AML-193 (cell line): ENCODE measurements at regions not wholly inside any gene's neighbourhood (a gene's known extent, or its start where the extent isn't known, plus 50 kb on each side); places are given as distances from the start of the nearest gene placed in this dataset.
A peak's percentile ranks its signal among the peaks of the same experiment; 100 is the strongest.

Source experiments
- DNase-seq, 2 experiments: peaks; one replicate each; lab custom pipeline; 2025; lab: John Stamatoyannopoulos, UW

GRCh38 chr1:199042193-199042592 is 403.4 kb downstream of the PTPRC start:
- no peak for DNase-seq

GRCh38 chr1:199044191-199044590 is 405.4 kb downstream of the PTPRC start:
- DNase-seq: no peak

GRCh38 chr1:199046618-199047017 is 407.8 kb downstream of the PTPRC start:
- peak; percentile 26 to 52 for DNase-seq

- DNase-seq: no peak
Observed at GRCh38 chr1:199054694-199055093, 415.9 kb downstream of the PTPRC start.

GRCh38 chr1:199057322-199057721 is 418.5 kb downstream of the PTPRC start:
- no peak for DNase-seq

- DNase-seq: no peak
Observed at GRCh38 chr1:199058281-199058680, 419.4 kb downstream of the PTPRC start.

GRCh38 chr1:199064971-199065370 is 426.1 kb downstream of the PTPRC start:
- no peak for DNase-seq

- no peak for DNase-seq
Observed at GRCh38 chr1:199067483-199067882, 428.6 kb downstream of the PTPRC start.

GRCh38 chr1:199071080-199071479 is 432.2 kb downstream of the PTPRC start:
- DNase-seq: no peak

- no peak for DNase-seq
Observed at GRCh38 chr1:199073166-199073565, 434.3 kb downstream of the PTPRC start.

- DNase-seq: no peak
Observed at GRCh38 chr1:199075792-199076191, 437.0 kb downstream of the PTPRC start.

- DNase-seq: no peak
Observed at GRCh38 chr1:199079994-199080393, 441.2 kb downstream of the PTPRC start.

GRCh38 chr1:199081739-199082138 is 442.9 kb downstream of the PTPRC start:
- no peak for DNase-seq

GRCh38 chr1:199082778-199083389 is 444.0 kb downstream of the PTPRC start:
- DNase-seq: no peak

GRCh38 chr1:199083680-199084079 is 444.8 kb downstream of the PTPRC start:
- DNase-seq: no peak

- DNase-seq: no peak
Observed at GRCh38 chr1:199084293-199084692, 445.5 kb downstream of the PTPRC start.

- no peak for DNase-seq
Observed at GRCh38 chr1:199085903-199086302, 447.1 kb downstream of the PTPRC start.

GRCh38 chr1:199087144-199087543 is 448.3 kb downstream of the PTPRC start:
- DNase-seq: no peak

GRCh38 chr1:199089393-199090122 is 450.7 kb downstream of the PTPRC start:
- DNase-seq: peak; percentile 56 to 57

- DNase-seq: peak; percentile 74
Observed at GRCh38 chr1:199095628-199096027, 456.8 kb downstream of the PTPRC start.

- no peak for DNase-seq
Observed at GRCh38 chr1:199096591-199096990, 457.8 kb downstream of the PTPRC start.

- DNase-seq: no peak
Observed at GRCh38 chr1:199098468-199098867, 459.6 kb downstream of the PTPRC start.

GRCh38 chr1:199101139-199101538 is 462.3 kb downstream of the PTPRC start:
- DNase-seq: no peak

- peak; percentile 37 to 43 for DNase-seq
Observed at GRCh38 chr1:199101635-199102034, 462.8 kb downstream of the PTPRC start.
